ENCODE measurements at regions not wholly inside any gene's neighbourhood (a gene's known extent, or its start where the extent isn't known, plus 50 kb on each side); places are given as distances from the start of the nearest gene placed in this dataset.

DNA sequence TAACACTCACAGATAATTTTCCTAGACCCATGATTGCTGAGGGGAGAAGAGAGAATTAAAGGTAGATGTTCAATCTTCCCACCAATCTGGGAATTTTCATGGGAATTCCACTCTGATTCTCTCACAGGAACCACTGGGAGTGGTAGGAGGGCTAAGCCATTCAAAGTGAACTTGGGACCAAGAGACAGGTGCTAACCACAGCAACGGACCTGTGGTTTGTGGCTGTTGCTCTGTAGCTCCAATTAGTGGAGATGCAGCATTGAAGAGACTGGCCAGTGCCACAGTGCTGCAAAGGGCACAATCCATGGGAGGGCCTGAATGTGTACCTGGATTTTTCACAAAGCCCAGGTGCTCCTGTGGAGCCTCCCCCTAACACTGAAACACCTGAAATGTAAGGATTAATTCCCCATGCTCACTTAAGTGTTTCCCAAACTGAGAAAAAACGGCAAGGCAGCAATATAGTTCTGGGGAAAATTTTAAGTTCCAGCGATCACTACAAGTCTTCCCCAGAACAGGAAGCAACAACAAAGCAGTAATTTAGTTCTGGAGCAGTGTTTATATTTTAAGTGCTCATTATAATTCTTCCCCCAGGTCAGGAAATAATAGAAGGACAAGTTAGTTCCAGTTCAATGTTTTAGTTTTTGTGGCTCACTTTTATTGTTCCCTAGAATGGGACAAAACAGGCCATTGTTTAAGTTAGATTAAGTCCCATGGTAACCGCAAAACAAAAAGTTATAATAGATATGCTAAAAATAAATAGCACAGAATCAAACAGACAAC lies 1045.8 kb downstream of the CNTNAP5 start:
- no peak for DNase-seq

GRCh38 chr2:125073440-125073839 lies 1048.4 kb downstream of the CNTNAP5 start:
- no peak for DNase-seq

GRCh38 chr2:125085904-125086303 lies 1060.8 kb downstream of the CNTNAP5 start:
- peak; percentile 9 for DNase-seq

- peak; percentile 1 for DNase-seq
These were observed 1061.5 kb downstream of the CNTNAP5 start for GRCh38 chr2:125086313-125087184.

DNA sequence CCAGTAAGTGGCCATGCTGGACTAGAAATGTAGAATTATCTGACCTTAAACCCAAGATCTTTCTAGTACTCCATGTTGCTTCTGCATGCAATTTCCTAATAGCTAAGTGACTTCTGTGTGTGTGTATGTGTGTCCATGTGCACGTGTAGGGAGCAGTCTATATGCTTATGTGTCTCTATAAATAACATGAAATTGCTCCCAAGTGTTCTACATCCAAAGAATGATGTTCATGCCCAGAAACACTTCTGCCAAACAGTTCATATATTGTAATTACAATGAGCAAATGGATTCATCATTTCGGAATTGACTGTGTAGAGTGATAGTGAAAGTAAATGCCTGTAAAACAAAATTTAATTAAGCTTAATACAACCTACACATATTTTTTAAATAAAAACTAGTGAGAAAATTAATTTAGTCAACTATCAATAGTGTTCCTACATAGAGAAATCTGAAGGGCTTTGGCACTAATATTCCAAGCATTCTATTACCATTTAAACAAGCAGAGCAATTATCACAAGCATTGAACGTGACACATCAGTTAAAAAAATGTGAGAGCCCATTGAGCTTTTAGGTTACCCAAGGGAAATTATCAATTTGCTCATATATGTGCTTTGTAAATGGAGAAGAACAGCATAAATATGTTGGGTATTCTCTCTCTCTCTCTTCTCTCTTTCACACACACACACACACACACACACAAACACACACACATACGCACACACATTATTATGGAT lies 1067.4 kb downstream of the CNTNAP5 start:
- no peak for DNase-seq

DNA sequence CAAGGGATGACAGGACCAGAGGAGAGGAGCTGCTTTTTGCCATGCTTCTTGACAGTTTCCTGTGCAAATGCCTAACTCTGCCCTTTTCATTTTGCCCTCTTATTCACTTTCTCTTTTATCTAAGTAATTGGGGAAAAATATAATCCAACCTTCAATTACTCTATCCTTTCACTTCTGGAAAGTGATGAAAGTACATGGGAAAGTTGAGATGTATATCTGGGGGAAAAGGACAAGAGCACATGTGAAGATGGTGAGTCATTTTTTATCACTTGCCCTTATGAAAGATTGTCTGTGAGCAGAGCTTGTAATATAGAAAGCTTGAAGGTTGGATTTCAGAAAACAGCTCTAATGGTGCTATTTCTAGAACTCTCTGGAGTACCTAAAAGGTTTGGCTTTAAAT lies 1070.7 kb downstream of the CNTNAP5 start:
- no peak for DNase-seq

DNA sequence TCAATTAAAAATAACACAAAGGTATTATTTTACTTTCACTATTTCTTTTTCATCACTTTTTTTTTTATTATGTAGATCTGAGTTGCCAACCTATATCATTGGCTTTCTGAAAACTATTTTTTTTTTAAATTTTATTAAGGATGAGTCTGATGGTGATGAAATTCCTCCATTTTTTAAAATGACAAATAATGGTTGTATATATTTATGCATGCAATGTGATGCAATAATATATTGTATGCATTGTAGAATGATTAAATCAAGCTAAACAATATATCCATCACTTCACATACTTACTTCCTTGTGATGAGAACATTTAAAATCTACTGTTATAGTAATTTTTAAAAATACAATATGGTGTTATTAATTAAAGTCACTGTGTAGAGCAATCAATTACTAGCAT lies 1081.6 kb downstream of the CNTNAP5 start:
- no peak for DNase-seq

- no peak for DNase-seq
These were observed 1082.4 kb downstream of the CNTNAP5 start for GRCh38 chr2:125107446-125107845.

- DNase-seq, result no peak
These were observed 1083.2 kb downstream of the CNTNAP5 start for GRCh38 chr2:125108251-125108650.

DNA sequence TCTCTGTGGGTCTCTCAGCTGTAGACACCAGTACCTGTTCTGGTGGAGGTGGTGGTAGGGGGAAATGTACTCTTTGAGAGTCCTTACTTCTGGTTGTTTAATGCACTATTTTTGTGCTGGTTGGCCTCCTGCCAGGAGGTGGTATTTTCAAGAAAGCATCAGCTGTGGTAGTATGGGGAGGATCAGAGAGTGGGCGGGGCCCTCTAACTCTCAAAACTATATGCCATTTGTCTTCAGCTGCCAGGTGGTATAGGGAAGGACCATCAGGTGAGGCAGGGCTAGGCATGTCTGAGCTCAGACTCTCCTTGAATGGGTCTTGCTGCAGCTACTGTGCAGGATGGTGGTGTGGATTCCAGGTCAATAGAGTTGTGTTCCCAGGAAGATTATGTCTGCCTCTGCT lies 1100.8 kb downstream of the CNTNAP5 start:
- DNase-seq, result no peak

DNA sequence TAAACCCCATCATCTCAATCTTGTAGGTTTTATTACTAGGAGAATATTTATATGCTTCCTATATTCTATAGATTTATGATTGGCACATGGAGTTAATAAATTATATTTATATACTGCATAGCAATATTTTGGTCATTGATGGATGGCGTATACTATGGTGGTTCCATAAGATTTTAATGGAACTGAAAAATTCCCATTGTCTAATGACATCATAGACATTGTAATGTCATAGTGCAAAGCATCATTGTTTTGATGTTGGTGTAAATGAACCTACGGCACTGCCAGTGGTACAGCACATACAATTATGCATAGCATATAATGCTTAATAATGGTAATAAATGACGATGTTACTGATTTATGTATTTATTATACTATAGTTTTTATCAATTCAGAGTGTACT lies 1135.9 kb downstream of the CNTNAP5 start:
- no peak for DNase-seq

DNA sequence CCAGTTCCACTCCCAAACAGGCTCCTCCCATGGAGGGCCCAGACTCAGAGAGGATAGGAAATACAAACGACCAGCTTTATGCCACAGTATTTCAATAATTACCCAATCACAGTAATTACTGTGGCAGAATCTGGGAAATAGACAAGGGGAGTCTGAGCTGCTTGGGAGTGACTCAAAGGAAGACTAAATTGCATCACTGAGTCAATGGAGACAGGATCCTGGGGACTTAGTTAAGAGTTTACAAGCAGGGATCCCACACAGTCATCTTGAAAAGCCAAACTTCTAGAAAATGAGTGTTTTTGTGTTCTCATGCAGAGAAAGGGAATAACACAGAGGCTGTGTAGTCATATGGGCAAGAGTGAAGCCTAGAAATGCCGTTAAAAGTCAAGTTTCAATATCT lies 1142.1 kb downstream of the CNTNAP5 start:
- DNase-seq, result no peak

GRCh38 chr2:125167820-125168219 lies 1142.7 kb downstream of the CNTNAP5 start:
- no peak for DNase-seq

- DNase-seq, result no peak
These were observed 1143.4 kb downstream of the CNTNAP5 start for GRCh38 chr2:125168442-125168841.

DNA sequence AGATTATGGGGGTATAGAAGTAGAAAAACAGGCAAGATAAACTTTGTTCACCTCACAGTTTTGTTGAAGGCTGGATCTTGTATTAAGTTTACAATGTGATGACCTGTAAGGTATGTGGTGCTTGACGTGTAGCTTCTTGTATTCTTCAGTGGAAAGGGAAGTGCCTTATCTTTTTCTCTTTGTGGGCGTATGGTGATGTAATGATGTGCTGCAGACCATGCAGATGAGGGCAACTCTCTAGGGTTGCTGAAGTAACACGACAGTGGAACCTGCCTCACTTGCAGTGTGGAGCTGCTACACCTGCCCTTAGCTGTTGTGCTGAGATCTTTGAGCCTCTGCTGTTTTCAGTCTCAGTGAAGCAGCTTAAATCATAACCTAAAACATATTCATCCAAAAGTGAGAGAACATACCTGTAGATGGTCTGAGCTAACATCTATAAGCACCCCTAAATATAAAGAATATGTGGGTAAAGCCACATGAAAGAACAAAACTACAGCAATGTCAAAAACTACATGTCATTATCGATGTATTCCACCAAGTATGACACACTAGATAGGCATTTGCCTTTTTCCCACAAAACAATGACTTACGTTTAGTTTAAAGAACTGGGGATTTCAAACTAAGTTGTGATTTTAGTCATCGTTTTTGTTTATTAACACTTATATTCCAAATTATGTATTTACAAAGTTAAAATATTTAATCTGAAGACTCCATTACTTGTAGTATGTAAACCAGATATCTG lies 1144.1 kb downstream of the CNTNAP5 start:
- DNase-seq, result no peak

DNA sequence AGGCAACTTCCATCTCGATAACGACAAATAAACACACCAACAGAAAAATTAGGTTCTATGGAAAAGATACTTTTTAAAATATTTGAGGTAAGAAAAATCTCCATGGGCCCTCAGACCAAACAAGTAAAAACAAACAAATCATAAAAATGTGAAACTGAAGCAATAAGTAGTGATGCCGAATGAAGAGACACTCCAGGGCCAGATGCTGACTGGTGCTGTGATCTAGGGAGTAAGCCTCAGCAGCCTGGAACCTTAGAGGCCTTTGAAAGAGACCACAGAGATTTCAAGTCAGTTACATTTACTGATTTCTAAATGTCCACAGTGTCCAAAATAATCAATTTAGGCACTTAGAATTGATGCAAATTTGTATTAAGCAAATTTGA lies 1144.7 kb downstream of the CNTNAP5 start:
- no peak for DNase-seq

DNA sequence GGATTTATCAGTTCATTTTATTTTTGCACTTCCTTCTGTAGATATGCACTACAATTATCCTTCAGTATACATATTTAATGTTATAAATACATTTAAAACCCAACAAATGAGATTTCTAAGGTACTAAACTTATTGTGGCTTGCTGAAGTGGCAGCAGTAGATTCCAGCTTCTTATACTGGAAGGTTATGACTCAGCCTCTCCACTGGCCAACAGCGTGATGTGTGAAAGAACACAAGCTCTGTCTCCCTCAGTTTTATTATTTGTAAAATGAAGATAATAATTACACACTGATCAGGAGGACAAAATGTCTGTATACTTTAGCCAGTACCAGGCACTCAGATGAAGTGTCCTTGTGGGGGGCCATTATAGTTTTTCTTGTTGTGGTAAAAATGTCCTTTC lies 1147.1 kb downstream of the CNTNAP5 start:
- no peak for DNase-seq

DNA sequence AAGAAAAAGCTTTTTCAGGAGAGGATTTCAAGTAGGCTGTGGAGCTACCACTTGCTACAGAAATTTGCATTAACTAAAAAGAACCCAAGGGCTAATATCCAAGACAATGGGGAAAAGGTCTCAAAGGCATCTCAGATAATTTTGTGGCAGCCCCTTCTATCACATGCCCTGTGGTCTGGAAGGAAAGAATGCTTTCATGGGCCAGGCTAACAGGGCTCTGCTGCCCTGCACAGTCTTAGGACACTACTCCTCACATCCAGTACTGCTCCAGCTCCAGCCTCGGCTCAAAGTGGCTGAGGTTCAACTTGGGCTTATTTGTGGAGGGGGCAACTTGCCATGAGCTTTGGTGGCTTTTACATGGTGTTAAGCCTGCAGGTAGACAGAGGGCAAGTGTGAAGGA lies 1150.3 kb downstream of the CNTNAP5 start:
- DNase-seq, result no peak

- DNase-seq, result no peak
These were observed 1160.7 kb downstream of the CNTNAP5 start for GRCh38 chr2:125185691-125186270.

GRCh38 chr2:125207431-125207830 lies 1182.3 kb downstream of the CNTNAP5 start:
- no peak for DNase-seq

DNA sequence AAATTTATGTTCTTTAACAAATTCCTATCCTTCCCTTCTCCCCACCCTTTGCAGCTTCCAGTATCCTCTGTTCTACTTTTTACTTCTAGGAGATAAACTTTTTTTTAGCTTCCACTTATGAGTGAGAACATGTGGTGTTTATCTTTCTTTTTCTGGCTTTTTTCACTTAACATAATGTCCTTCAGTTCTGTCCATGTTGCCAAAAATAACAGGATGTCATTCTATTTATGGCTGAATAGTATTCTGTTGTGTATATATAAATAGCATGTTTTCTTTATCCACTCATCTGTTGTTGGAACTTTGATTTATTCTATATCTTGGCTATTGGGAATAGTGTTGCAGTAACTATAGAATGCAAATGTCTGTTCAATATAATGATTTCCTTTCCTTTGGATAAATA lies 1191.2 kb downstream of the CNTNAP5 start:
- DNase-seq, result no peak

DNA sequence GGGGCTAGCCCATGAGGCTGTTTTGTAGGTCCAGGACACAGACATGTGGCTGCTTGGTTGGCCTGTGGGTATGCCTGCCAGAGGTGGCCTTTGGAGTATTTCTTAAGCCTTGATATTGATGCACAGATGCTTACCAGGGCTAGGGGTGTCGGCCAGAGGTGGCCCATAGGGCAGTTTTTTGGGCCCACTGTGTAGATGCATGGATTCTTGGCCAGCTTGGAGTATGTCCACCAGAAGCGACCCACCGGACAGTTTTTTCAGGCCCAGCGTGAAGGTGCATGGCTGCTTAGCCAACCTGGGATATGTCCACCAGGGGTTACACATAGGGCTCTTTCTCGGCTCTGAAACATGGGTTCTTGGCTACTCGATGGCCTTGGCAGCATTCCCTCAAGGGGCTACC lies 1199.1 kb downstream of the CNTNAP5 start:
- no peak for DNase-seq
